ENCODE measurements at regions not wholly inside any gene's neighbourhood (a gene's known extent, or its start where the extent isn't known, plus 50 kb on each side); places are given as distances from the start of the nearest gene placed in this dataset.
A peak's percentile ranks its signal among the peaks of the same experiment; 100 is the strongest.

- Histone ChIP-seq H3K27me3 (ENCODE audit: control insufficient read depth, insufficient read depth, low read length) (no peaks in the 10 kb centered on the region), H3K36me3 (ENCODE audit: control insufficient read depth, insufficient read depth, low read length) (no peaks in the 10 kb centered on the region), H3K4me3 (ENCODE audit: low read depth, low read length) (no peak overlapping the region)
- no peak for TF ChIP-seq CTCF (IDR thresholded peaks at IDR 0.05; ENCODE audit: insufficient read depth, low read length, severe bottlenecking)
- no peak for DNase-seq (ENCODE audit: low read depth)
- no peak for FAIRE-seq
Observed at GRCh38 chr9:82117026-82117811, 128.6 kb downstream of the SPATA31D1 start.

- no peak for TF ChIP-seq CTCF (IDR thresholded peaks at IDR 0.05; ENCODE audit: insufficient read depth, low read length, severe bottlenecking)
- DNase-seq (ENCODE audit: low read depth), result no peak
- H3K36me3 ChIP-seq (ENCODE audit: control insufficient read depth, insufficient read depth, low read length), result no peaks in the 10 kb centered on the region
- no peak overlapping the region for H3K4me3 ChIP-seq (ENCODE audit: low read depth, low read length)
- no peaks in the 10 kb centered on the region for H3K27me3 ChIP-seq (ENCODE audit: control insufficient read depth, insufficient read depth, low read length)
- no peak for FAIRE-seq
Observed at GRCh38 chr9:82122731-82123130, 134.2 kb downstream of the SPATA31D1 start.

- no peak for TF ChIP-seq CTCF (IDR thresholded peaks at IDR 0.05; ENCODE audit: insufficient read depth, low read length, severe bottlenecking)
- no peaks in the 10 kb centered on the region for H3K36me3 ChIP-seq (ENCODE audit: control insufficient read depth, insufficient read depth, low read length)
- DNase-seq (ENCODE audit: low read depth), result peak; percentile 63
- H3K27me3 ChIP-seq (ENCODE audit: control insufficient read depth, insufficient read depth, low read length), result no peaks in the 10 kb centered on the region
- H3K4me3 ChIP-seq (ENCODE audit: low read depth, low read length), result no peak overlapping the region
- no peak for FAIRE-seq
Observed at GRCh38 chr9:82124090-82124489, 135.5 kb downstream of the SPATA31D1 start.

- Histone ChIP-seq H3K36me3 (ENCODE audit: control insufficient read depth, insufficient read depth, low read length) (no peaks in the 10 kb centered on the region), H3K4me3 (ENCODE audit: low read depth, low read length) (no peak overlapping the region), H3K27me3 (ENCODE audit: control insufficient read depth, insufficient read depth, low read length) (no peaks in the 10 kb centered on the region)
- FAIRE-seq (no peak), DNase-seq (ENCODE audit: low read depth) (no peak)
- no peak for TF ChIP-seq CTCF (IDR thresholded peaks at IDR 0.05; ENCODE audit: insufficient read depth, low read length, severe bottlenecking)
Observed at GRCh38 chr9:82126256-82126655, 137.7 kb downstream of the SPATA31D1 start.

GRCh38 chr9:82127465-82127864 lies 138.9 kb downstream of the SPATA31D1 start:
- DNase-seq (ENCODE audit: low read depth) (no peak), FAIRE-seq (no peak)
- Histone ChIP-seq H3K27me3 (ENCODE audit: control insufficient read depth, insufficient read depth, low read length) (no peaks in the 10 kb centered on the region), H3K4me3 (ENCODE audit: low read depth, low read length) (no peak overlapping the region), H3K36me3 (ENCODE audit: control insufficient read depth, insufficient read depth, low read length) (no peaks in the 10 kb centered on the region)
- no peak for TF ChIP-seq CTCF (IDR thresholded peaks at IDR 0.05; ENCODE audit: insufficient read depth, low read length, severe bottlenecking)

Data from bronchial epithelial cell (primary cell).